HG03066 (cell line): ENCODE measurements at regions not wholly inside any gene's neighbourhood (a gene's known extent, or its start where the extent isn't known, plus 50 kb on each side); places are given as distances from the start of the nearest gene placed in this dataset.
"Not testable (repeated sequence)": the region's sequence is repeated elsewhere in the genome, so short reads cannot be mapped to it uniquely, and the experiment has no call there.

ENCODE experiments used
- ATAC-seq: cut with Tn5 transposase; IDR thresholded peaks from one replicate; pipeline ENCODE4 v1.9.1; 2021; ENCODE audit warnings: low read depth; ENCODE audit not compliant: unreplicated experiment

GRCh38 chr5:58312299-58312698 lies 147.6 kb downstream of the PLK2 start:
- ATAC-seq: no peak

- no peak for ATAC-seq
Measured at GRCh38 chr5:58311526-58311925, 148.4 kb downstream of the PLK2 start.

GRCh38 chr5:58308384-58308783 lies 151.5 kb downstream of the PLK2 start:
- ATAC-seq: not testable (repeated sequence)

- ATAC-seq: no peak
Measured at GRCh38 chr5:58300346-58300895, 159.5 kb downstream of the PLK2 start.

- no peak for ATAC-seq
Measured at GRCh38 chr5:58299256-58299655, 160.6 kb downstream of the PLK2 start.

- no peak for ATAC-seq
Measured at GRCh38 chr5:58294598-58295305, 165.1 kb downstream of the PLK2 start.

- ATAC-seq: not testable (repeated sequence)
Measured at GRCh38 chr5:58288275-58288674, 171.6 kb downstream of the PLK2 start.

GRCh38 chr5:58286741-58287140 lies 173.1 kb downstream of the PLK2 start:
- ATAC-seq: no peak

GRCh38 chr5:58285900-58286299 lies 174.0 kb downstream of the PLK2 start:
- ATAC-seq: no peak

- no peak for ATAC-seq
Measured at GRCh38 chr5:58284886-58285285, 175.0 kb downstream of the PLK2 start.

- ATAC-seq: no peak
Measured at GRCh38 chr5:58281189-58281588, 178.7 kb downstream of the PLK2 start.

GRCh38 chr5:58279259-58279658 lies 180.6 kb downstream of the PLK2 start:
- ATAC-seq: no peak

- ATAC-seq: no peak
Measured at GRCh38 chr5:58276431-58276830, 183.5 kb downstream of the PLK2 start.

GRCh38 chr5:58275516-58275915 lies 184.4 kb downstream of the PLK2 start:
- no peak for ATAC-seq

- no peak for ATAC-seq
Measured at GRCh38 chr5:58274191-58274590, 185.7 kb downstream of the PLK2 start.

- ATAC-seq: no peak
Measured at GRCh38 chr5:58273711-58274110, 186.2 kb downstream of the PLK2 start.

GRCh38 chr5:58268268-58268667 lies 191.6 kb downstream of the PLK2 start:
- ATAC-seq: no peak

- no peak for ATAC-seq
Measured at GRCh38 chr5:58266402-58266801, 193.5 kb downstream of the PLK2 start.

- ATAC-seq: no peak
Measured at GRCh38 chr5:58265246-58265930, 194.5 kb downstream of the PLK2 start.

- no peak for ATAC-seq
Measured at GRCh38 chr5:58264276-58264675, 195.6 kb downstream of the PLK2 start.

GRCh38 chr5:58263296-58263695 lies 196.6 kb downstream of the PLK2 start:
- ATAC-seq: no peak

GRCh38 chr5:58262226-58262625 lies 197.7 kb downstream of the PLK2 start:
- no peak for ATAC-seq
